DMS114 treated with DMSO at 0.1 percent for 48 hours (cell line): ENCODE measurements at regions not wholly inside any gene's neighbourhood (a gene's known extent, or its start where the extent isn't known, plus 50 kb on each side); places are given as distances from the start of the nearest gene placed in this dataset.

Experiments
- DNase-seq: peaks from one replicate; lab custom pipeline; 2025; ENCODE audit not compliant: unreplicated experiment; lab: John Stamatoyannopoulos, UW

DNA sequence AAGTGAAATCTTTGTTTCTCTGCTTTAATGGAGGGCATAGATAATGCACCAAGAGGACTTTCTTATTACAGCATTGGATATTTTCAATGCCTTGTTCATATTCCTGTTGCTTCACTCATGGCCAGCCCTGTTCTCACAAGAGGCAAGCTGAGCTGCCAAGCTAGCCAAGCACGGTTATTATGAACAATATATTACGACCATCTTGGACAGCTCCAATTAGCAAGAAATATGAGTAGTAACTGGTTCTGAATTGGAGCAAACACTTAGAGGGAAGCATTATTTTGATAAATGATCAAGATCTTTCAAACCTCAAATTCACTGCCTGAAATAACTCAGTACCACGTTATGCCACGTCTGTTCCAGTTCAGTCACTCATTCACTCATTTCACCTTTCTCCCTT lies 159.8 kb downstream of the SETD4 start:
- DNase-seq, result no peak

DNA sequence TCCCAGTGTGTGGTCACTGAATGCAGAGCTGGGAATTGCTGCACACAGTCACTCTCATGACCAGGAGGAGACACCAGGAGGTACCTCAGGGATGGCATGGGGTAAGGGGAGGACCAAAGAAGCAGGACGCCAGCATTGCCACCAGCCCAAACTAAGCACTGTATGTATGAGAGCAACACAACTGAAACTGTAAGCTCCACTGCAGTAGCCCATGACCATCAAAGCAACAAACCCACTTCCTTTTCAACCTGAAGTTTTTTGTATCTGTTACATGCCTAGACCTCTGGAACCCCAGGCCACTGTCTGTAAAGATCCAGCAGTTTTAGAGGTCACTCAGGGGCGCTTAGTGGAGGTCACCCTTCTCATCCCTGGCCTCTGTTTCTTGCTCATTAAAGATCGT lies 164.3 kb downstream of the SETD4 start:
- DNase-seq, result no peak

DNA sequence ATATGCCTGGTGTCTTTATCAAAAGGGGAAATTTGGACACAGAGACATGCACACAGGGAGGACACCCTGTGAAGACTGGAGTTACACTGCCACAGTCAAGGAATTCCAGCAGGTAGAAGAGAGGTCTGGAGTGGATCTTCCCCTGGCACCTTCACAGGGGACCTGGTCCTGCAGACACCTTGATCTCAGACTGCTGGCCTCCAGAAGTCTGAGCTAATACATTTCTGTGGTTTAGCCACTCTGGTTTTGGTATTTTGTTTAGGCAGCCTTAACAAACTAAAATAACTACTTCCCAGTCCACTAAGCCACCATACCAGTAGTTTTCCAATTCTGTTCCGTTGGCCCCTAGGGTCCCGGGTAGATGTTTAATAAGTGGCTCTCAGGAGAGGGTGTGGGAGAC lies 164.7 kb downstream of the SETD4 start:
- no peak for DNase-seq

DNA sequence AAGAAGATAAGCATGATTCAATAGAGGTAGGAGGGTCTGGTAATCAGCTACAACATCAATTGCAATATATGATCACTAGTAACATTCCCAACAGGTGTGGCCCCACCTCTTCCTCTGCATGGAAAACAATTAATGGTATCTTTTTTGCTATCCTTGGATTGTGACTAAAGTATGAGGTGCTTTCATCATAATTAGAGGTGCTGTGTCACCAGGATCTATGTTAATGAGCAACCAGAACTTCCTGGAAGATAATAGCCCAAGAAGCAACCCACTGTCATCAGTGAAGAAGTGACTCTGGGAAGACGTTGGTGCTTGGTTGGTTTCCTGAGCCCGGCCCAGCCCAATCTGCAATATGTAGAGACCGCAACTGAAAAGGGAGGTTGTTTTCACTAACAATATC lies 167.2 kb downstream of the SETD4 start:
- DNase-seq, result no peak

DNA sequence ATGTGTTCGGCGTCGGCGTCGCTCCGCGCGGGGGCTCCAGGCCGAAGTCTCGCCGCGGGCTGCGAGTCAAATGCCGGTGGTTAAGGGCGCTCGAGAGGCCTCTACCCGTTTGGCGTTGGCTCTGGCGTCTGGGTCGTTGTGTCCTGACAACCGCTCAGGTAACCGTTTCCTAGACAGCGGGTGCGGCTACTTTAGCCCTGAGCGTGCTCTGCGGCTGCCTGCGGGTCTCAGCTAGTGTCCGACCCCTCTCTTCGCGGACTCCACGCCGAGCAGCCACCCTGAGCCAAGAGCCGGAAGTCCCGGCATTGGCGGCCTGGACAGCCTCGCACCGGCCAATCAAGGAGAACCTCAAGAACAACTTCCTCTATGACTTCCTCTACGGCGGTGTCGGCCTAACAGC lies 173.4 kb downstream of the SETD4 start:
- no peak for DNase-seq

DNA sequence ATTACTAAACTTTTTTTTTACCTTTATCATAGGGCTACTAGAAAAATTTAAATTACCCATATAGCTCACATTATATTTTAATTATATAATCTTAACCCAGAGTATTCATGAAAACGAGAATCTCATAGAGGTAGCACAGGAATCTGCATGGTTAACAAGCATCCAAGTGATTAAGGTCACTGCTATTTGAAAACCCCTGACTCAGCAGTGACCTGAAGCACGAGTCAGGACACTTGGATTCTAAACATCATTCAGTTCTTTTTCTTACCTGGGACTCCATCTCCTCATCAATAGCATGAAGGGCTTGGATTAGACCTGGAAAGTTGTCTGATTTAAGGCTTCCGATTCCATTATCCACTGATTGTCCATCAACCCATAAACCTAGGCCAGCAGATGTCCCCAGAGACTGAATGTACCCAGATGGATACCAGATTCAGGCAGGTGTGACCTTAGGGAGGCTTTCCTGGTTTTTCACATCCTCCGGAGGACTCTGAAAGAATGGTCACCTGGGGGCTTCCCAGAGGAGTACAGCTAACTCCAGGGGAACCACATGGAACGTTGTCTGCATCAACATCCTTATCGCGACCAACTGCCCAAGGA lies 174.3 kb downstream of the SETD4 start:
- no peak for DNase-seq

DNA sequence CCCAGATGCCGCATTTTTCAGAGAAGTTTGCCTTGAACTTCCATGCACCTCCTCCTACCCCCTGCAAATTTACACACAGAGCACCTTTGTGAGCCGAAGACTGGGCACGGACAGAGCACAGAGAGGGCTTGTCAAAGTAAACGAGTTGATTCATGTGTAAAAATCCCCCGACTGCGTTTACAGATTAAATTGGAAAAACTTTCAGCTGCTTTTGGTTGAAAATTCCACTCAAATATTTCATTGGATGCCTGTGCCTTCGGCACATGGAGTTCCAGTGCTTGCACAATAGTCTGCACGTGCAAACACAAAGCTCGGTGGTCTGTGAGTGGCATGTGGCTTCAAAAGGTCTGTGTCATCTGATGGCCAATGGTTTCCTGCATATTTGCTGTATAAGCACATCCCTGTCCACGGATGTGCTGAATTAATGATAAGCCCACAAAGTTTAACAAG lies 177.5 kb downstream of the SETD4 start:
- DNase-seq, result no peak

DNA sequence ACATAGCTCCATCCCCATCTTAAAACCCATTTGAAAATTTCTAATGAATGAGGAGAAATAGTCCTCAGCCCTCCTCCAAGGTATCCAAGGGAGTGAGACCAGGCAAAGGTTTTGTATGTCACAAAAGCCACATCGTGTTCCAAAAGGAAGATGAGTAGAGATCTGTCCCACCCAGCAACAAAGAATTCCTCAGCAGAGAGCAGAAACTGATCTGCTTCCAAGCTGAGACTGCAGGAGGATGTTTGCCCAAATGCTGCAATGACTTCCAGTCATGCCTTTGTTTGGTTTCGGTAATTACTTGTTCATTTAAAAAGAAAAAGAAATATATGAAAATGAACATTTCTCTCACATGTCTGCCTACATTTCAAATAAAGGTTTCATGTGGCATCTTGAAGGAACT lies 186.9 kb downstream of the SETD4 start:
- DNase-seq, result no peak

DNA sequence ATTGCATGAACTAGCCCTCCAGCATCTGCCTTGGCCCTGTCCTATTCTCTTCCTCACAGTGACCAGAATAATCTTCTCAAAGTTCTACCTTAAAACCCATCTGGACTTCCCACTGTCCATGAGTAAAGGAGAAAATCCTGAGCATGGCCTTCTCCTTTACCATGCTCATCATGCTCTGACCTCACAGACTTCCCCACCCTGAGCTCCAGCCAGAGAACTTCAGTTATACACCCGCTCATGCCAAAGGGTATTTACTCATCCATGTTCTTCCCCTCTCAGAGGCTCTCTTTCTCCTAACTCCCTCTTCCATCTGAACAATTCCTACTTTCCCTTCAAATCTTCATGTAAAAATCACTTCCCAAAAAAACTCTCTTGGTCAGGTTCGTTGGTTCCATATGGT lies 188.4 kb downstream of the SETD4 start:
- no peak for DNase-seq

DNA sequence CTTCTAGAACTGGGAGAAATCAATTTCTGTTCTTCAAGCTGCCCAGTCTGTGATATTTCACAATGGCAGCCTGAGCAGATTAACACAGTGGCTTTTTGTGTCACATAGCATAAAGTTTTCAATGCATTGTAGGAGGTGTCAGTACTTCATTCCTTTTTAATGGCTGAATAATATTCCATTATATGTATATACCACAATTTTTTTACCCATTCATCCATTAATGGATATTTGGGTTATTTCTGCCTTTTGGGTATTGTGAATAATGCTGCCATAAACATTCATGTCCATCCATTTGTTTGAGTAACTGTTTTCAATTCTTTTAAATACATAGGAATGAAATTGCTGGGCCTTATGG lies 191.5 kb downstream of the SETD4 start:
- no peak for DNase-seq

DNA sequence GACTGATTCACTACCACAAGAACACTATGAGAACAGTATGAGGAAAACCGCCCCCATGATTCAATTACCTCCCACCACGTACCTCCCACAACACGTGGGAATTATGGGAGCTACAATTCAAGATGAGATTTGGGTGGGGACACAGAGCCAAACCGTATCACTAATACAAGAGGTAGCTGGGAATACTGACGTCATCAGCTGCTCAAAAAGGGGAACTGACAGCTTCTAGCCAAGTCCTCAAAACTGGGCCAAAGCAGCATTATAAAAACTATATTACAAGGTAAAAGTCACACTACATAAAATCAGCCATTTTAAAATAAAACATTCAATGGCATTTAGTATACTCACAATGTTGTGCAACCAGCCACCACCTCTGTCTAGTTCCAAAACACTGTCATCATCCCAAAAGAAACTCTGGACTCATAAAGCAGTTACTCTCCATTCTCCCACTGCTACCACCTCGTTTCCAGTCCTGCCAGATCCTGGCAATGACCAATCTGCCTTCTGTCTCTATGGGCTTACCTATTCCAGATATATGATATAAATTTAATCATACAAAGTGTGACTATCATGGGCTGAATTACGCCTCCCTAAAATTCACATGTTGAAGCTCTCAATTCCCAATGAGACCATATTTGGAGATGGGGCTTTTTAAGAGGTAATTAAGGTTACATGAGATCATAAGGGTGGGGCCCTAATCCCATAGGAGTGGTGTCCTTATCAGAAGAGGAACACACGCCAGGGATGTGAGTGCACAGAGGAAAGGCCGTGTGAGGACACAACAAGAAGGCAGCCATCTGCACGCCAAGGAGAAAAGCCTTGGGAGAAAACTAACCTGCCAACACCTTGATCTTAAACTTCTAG lies 192.1 kb downstream of the SETD4 start:
- no peak for DNase-seq

DNA sequence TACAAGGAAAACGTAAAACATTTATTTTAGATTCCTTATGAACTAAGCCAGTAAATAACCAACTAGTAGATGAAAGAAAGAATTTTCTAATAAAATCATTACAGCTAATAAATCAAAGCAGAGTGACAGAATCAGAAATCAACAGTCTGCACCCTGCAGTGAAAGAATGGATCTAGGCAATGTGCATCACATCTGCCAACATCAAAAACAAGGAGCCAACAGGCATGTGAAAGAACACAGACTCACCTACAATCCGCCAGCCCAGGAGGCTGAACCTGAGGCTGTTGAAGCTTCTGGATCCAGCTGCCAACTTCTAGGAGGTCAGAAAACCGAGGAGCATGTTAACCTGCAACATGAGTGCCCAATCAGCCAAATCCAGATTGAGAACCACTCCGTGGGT lies 196.3 kb downstream of the SETD4 start:
- DNase-seq, result no peak

DNA sequence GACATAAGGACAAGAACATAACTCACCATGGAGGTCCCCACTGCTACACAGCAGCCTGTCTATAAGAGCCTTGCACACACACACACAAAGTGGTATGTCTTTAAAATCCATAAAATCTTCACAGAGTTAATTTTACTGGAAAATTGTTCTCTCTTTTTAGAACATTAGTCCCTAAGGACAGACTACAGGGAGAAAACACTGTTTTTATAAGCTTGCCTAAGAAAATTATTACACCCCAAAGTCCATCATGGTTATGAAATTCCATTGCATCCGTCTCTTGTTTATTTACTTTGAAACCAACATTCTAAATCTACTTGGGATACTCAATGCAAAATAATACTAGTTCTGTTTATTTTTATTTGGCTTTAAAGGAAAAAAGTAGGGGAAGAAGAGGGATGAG lies 197.4 kb downstream of the SETD4 start:
- DNase-seq, result no peak

DNA sequence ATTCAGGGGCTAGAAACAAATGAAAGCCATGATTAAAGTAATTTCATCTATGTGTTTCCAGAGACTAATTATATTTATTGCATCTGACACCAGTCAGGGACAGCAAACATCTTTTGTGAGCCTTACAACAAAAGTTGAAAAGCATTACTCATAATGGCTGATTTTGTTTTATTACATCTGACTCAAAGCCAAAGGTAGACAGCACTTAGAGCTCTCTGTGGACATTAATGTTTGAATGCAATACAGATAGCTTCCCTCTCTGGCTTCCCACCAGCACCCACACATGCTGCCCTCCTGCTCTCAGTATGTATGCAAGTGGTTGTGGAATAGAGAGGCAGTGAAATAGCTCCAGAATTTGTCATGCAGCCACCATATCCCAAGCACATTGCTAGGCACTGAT lies 198.7 kb downstream of the SETD4 start:
- no peak for DNase-seq

DNA sequence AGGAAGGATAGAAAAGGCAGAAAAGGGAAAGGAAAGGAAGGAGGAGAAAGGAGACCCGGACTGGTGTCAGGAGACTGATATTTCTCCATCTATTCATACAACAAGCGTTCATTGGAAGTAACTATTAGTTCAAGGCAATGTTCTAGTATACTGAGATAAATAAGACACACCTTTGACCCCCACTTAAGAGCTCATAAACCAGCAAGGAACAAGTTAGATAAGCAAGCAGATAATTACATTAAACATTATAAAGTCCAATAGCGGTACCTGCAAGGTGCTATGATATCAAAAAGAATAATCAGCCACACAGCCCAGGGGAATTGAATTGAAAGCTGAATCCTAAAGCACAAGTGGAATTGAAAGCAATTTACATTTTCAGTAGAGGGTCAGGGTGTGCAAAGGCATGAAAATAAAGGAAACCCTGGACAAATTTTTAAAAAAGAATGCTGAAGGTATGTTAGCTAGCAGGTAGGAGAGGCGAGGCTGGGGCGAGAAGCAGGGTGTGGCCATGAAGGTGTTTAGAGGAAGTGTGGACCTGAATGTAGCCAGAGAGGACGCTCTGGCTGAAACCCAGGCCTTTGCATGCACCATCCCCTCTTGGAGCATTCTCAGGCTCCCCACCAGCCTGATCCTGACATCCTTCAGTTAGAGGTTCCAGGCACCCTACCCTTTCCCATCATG lies 200.0 kb downstream of the SETD4 start:
- no peak for DNase-seq

DNA sequence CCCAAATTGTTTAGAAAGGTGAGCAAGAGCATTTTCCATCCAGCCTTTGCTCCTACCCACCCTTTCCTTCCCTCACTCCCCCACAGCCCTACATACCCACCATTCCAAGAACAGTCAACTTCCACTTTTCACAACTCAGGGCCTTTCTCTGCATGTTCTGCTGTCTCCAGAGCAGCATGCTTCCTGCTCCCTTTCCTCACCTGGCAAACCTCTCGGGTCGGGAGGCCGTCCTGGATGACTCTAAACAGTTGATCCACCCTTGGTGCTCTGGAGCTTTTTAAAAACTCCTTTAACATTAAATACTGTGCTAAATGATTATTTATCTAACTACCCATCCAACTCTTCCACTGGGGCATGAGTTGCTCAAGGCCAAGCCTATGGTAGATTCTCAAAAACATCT lies 200.6 kb downstream of the SETD4 start:
- DNase-seq, result no peak

DNA sequence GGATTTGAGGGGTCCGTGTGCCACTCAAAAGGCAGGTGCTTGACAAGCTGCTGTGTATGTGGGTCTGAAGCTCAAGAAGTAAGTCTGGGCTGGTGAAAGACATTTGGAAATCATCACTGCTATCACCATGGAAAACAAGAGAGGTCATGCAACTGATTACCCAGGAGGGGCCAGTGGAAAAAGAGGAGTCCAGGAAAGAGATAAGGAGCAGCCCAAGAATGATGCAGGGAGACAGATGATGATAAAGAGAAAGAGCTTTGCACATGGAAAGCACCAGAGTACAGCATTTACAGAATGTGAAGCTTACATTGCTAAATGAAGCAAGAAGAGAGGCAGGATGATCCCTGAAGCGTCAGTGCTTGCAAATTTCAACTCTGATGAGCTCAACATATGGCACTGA lies 203.2 kb downstream of the SETD4 start:
- no peak for DNase-seq

DNA sequence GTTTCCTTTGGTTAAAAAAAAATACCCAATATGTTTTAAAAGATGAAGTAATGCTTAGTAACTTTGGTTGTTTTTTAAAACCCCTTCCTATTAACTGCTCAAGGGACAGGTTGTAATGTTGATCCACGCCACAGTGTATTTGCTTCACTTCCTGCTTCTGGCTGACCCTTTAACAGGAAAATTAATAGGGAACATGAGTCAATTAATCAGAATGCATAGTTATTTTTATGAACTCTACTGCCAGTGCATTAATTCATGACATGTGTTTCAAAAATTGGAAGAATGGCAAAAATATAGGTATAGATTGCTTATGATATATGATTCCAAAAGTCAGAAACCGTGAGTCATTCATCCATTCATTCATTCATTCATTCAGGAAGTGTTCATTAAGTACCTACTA lies 204.8 kb downstream of the SETD4 start:
- DNase-seq, result no peak

DNA sequence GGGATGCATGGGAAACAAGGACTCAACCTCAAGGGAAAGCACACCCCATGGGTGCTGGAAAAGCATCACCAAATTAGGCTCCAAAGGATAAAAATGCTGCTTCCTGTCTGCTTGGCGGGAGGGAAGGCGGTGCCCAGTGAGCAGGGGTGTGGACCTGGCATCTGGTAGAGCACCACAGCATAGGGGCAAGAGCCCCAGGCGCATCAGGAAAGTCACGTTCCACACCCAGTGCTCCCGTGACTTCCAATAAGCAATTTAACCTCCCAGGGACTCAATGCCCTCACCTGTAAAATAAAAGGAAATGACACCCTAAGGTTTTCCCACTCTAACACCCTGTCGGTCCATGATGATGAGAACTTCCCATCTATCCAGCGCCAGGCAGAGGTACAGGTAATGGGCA lies 206.0 kb downstream of the SETD4 start:
- no peak for DNase-seq

DNA sequence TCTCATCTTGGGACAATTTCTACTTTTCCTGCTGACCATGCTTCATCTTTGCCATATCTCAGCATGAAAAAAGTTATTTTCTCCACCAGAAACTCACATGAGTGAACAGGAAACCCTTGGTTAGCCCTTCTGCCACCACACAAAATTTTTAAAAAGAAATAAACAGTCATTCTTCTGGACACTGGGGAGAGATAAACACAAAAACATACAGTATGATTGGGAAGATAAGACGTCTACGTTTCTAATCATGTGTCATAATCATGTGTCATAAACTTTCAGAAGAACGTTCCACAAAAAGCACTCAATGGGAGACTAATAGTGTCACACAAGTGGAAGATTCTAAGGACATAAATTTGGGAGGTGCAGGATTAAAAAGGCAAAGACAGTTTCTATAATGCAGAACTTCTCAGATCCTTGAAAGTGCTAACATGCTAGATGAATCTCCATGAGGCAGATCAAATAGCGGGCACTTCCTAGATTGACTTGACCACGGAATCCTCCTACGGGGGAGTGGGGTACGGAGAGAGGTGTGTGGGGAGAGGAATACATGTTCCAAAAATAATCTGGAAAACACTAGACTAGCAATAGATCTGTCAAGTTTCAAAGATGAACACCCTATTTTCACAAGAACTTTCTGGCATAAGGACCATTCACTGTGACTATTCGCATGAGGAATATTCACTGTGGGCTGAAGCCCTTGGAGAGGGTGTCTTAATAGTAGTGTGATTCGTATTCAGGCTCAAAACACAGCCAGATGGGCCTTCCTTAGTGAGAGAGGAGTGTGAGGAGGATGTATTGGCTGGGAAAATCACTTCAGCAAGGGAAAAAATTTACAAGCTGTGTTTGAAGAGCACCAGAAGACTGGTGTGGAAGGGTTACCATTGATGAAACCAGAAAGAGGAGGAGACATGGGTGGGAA lies 206.7 kb downstream of the SETD4 start:
- no peak for DNase-seq

DNA sequence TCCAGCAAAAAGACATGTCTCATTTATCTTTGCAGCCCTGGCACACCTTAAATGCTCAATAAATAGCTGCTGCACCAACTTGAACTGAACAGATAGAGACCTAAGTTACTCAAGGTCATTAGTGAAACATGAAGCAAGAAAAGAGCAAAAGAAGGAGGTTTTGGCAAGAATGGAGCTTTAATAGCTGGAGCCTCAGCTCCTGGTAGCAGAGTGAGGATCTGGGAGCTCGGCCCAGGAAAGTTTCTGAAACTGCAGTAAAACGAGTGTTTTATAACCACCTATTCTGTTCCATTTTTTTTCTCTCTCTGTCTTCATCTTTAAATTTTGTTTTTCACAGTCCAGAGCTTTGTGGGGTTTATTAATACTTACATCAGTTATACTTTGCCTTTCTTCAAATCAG lies 207.5 kb downstream of the SETD4 start:
- no peak for DNase-seq
